ENCODE measurements at regions not wholly inside any gene's neighbourhood (a gene's known extent, or its start where the extent isn't known, plus 50 kb on each side); places are given as distances from the start of the nearest gene placed in this dataset.
"Not testable (repeated sequence)": the region's sequence is repeated elsewhere in the genome, so short reads cannot be mapped to it uniquely, and the experiment has no call there.

DNA sequence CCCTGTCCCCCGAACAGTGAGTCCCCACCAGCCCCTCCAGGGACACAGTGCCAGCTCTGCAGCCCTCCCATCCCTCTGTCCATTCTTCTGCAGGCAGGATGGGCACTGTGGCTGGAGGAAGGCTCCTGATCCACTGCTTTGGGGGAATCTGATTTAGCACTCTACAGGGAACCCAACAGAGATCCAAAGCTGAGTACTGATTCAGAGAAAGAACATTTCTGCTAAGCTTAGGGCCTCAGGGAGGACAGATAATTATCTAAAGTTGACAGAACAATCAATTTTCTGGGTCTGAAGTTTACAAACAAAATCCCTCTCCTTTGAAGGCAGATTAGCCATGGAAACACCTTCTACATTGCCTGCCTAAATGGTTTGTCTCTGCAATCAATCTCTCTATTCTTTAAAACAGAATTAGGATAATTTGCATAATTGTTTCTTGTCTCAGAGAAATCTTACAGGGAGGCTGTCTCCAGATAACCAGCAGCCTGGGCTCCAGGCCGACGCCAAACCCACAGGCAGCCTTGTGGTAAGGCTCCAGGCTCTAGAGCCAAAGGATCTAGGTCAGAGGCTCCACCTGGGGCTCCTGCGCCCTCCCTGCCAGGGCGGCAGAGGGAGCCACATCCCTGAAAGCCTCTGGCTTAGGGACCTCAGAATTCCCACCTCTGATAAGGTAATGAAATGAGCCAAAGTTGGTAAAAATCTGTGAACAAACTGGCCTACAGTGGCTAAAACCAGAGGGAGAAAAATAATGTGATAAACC, 152.2 kb upstream of the FAM20C start:
- H4K20me1 ChIP-seq (ENCODE audit: insufficient read depth, poor library complexity, severe bottlenecking); H3K4me1 ChIP-seq (ENCODE audit: insufficient read depth); H2AFZ ChIP-seq; H3K79me2 ChIP-seq; H3K4me2 ChIP-seq; H3K9me2 ChIP-seq (replicated peaks; ENCODE audit: insufficient read depth); H3K27ac ChIP-seq; H3K36me3 ChIP-seq (replicated peaks; ENCODE audit: insufficient read depth, low read depth); H3K27me3 ChIP-seq; H3K4me3 ChIP-seq; H3K9me3 ChIP-seq (ENCODE audit: low read depth): not testable (repeated sequence)
- TF ChIP-seq, protein P1, sequence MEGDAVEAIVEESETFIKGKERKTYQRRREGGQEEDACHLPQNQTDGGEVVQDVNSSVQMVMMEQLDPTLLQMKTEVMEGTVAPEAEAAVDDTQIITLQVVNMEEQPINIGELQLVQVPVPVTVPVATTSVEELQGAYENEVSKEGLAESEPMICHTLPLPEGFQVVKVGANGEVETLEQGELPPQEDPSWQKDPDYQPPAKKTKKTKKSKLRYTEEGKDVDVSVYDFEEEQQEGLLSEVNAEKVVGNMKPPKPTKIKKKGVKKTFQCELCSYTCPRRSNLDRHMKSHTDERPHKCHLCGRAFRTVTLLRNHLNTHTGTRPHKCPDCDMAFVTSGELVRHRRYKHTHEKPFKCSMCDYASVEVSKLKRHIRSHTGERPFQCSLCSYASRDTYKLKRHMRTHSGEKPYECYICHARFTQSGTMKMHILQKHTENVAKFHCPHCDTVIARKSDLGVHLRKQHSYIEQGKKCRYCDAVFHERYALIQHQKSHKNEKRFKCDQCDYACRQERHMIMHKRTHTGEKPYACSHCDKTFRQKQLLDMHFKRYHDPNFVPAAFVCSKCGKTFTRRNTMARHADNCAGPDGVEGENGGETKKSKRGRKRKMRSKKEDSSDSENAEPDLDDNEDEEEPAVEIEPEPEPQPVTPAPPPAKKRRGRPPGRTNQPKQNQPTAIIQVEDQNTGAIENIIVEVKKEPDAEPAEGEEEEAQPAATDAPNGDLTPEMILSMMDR (IDR thresholded peaks at IDR 0.05; ENCODE audit: poor library complexity), result peak; percentile 36
- WGBS (ENCODE audit: low lambda C conversion rate, missing lambda C conversion rate), result 24% methylated on average over 4 of the region's 5 CpGs
- peak; percentile 43 for DNase-seq (ENCODE audit: low spot score)

DNA sequence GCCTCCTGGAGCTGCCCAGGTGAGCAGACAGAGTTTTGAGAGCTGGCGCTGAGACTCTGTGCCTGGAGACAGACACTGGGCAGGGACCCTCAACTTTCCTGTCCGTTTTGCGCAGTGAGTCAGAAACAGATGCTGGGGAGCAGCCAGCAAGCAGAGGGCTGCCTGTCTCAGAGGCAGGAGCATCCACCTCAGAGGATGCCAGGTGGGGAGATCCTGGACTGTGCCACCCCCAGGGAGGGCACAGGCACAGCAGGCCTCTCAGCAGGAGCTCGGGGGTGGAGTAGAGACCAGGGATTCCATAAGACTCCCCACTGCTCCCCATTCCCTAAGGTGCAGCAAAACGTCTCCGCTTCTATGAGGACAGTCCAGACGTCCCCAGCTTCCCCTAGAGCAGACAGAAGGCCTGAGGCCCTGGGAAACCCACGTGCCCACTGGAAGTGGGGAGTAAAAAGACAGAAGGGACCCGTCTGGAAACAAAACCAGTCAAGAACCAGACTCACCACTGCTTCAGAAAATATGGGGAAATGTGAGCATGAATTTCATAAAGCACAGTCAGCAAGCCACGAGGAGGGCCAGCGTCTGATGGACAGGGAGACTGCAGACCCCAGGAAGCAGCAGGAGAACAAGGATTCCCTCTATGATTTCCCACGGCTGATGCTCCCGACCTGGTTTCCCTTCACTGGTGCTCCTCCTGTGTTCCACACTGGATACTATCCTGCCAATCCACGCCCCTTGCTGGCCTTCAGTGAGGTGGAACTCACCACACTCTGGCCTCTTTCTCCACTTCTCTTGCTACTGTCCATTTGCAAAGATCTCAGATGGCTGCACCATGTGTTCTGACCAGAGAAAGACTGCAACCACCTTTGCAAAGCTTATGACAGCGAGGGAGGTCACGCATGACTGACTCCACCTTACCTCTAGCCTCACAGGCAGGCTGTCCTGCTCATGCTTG, 151.3 kb upstream of the FAM20C start:
- no peak overlapping the region for H3K4me3 ChIP-seq
- no peak overlapping the region for H2AFZ ChIP-seq
- DNase-seq (ENCODE audit: low spot score), result no peak
- no peaks in the 10 kb centered on the region for H3K9me2 ChIP-seq (replicated peaks; ENCODE audit: insufficient read depth)
- no peak overlapping the region for H3K4me2 ChIP-seq
- H3K9me3 ChIP-seq (ENCODE audit: low read depth), result no peaks in the 10 kb centered on the region
- H4K20me1 ChIP-seq (ENCODE audit: insufficient read depth, poor library complexity, severe bottlenecking), result no peaks in the 10 kb centered on the region
- no peaks in the 10 kb centered on the region for H3K4me1 ChIP-seq (ENCODE audit: insufficient read depth)
- no peaks in the 10 kb centered on the region for H3K36me3 ChIP-seq (replicated peaks; ENCODE audit: insufficient read depth, low read depth)
- WGBS (ENCODE audit: low lambda C conversion rate, missing lambda C conversion rate), result 87% methylated on average over 16 of the region's 16 CpGs
- H3K27me3 ChIP-seq, result no peaks in the 10 kb centered on the region
- H3K27ac ChIP-seq, result no peak overlapping the region
- TF ChIP-seq, protein P1 (IDR thresholded peaks at IDR 0.05; ENCODE audit: poor library complexity), result no peak
- no peak for TF ChIP-seq EZH2phosphoT487 (IDR thresholded peaks at IDR 0.05; ENCODE audit: low read depth, severe bottlenecking, unreplicated experiment)
- TF ChIP-seq EZH2 (IDR thresholded peaks at IDR 0.05; ENCODE audit: borderline replicate concordance), result no peak
- H3K79me2 ChIP-seq, result no peaks in the 10 kb centered on the region

DNA sequence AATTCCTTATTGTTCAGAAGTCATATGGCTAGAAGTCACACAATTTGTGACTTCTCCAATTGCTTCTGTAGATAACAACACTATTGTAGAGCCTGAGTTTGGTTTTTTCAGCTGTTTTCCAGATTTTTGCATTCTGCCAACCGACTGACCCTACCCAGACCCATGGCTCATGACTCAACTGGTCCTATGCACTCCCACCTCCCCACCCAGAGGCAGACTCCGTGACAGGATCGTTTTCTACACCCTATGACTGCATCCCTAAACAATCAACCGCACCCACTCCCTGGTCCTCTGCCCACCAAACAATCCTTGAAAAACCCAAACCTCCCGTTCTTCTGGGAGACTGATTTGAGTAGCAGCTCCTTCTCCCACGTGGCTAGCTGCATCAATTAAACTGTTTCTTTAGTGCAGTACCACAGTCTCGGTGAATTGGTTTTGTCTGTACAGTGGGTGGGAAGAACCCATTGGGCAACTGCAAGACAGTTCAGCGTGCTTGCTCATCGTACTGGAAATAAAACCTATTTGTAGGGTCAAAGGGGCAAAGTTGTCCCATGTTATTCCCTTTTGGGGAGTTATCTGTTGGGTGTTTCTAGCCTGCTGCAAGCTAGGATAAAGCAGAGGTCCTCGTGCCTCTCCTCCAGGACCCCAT, 150.3 kb upstream of the FAM20C start:
- no peak for TF ChIP-seq EZH2 (IDR thresholded peaks at IDR 0.05; ENCODE audit: borderline replicate concordance)
- H3K4me2 ChIP-seq, result no peak overlapping the region
- H4K20me1 ChIP-seq (ENCODE audit: insufficient read depth, poor library complexity, severe bottlenecking), result no peaks in the 10 kb centered on the region
- no peaks in the 10 kb centered on the region for H3K79me2 ChIP-seq
- H3K27ac ChIP-seq, result no peak overlapping the region
- no peak overlapping the region for H2AFZ ChIP-seq
- no peaks in the 10 kb centered on the region for H3K4me1 ChIP-seq (ENCODE audit: insufficient read depth)
- 86% methylated on average over 10 of the region's 10 CpGs for WGBS (ENCODE audit: low lambda C conversion rate, missing lambda C conversion rate)
- H3K27me3 ChIP-seq, result no peaks in the 10 kb centered on the region
- no peak overlapping the region for H3K4me3 ChIP-seq
- no peaks in the 10 kb centered on the region for H3K9me3 ChIP-seq (ENCODE audit: low read depth)
- no peaks in the 10 kb centered on the region for H3K9me2 ChIP-seq (replicated peaks; ENCODE audit: insufficient read depth)
- H3K36me3 ChIP-seq (replicated peaks; ENCODE audit: insufficient read depth, low read depth), result no peaks in the 10 kb centered on the region
- DNase-seq (ENCODE audit: low spot score), result no peak

All from hepatocyte (in vitro differentiated cells).